Ascending aorta (tissue), 2 donors: ENCODE measurements at regions not wholly inside any gene's neighbourhood (a gene's known extent, or its start where the extent isn't known, plus 50 kb on each side); places are given as distances from the start of the nearest gene placed in this dataset.

Experiments used
- DNase-seq, 2 donors: peaks; one replicate each; pipeline ENCODE4 v3.0.0-alpha.2; 2019; ENCODE audit warnings: low spot score in 2 of 2
- H3K27ac ChIP-seq, 2 donors: fragments of 200-600 bp; sonication (generic); one replicate each; pipeline ENCODE4 v1.5.1; 2016 to 2017; ENCODE audit warnings: mild to moderate bottlenecking in 1 of 2
- H3K27me3 ChIP-seq: fragments of 200-600 bp; sonication (generic); one replicate; pipeline ENCODE4 v1.5.1; 2017
- H3K36me3 ChIP-seq, 2 donors: fragments of 200-600 bp; sonication (generic); one replicate each; pipeline ENCODE4 v1.5.1; 2016
- H3K4me1 ChIP-seq, 2 donors: fragments of 200-600 bp; sonication (generic); one replicate each; pipeline ENCODE4 v1.5.1; 2016 to 2017; ENCODE audit warnings: mild to moderate bottlenecking in 1 of 2
- H3K4me3 ChIP-seq, 2 donors: fragments of 200-600 bp; sonication (generic); one replicate each; pipeline ENCODE4 v1.5.1; 2016 to 2017; ENCODE audit warnings: mild to moderate bottlenecking in 1 of 2
- H3K9me3 ChIP-seq, 2 donors: fragments of 200-600 bp; sonication (generic); one replicate each; pipeline ENCODE4 v1.5.1; 2016
- CTCF ChIP-seq, 3 experiments: fragments of 200-600 bp in 2 of 3; fragments of 450-650 bp in 1 of 3; sonication (generic) in 2 of 3; IDR thresholded peaks; one replicate each; pipeline ENCODE4 v1.5.1; 2016 to 2019; ENCODE audit warnings: antibody characterized with exemption in 3 of 3, mild to moderate bottlenecking in 1 of 3, moderate library complexity in 1 of 3
- intact Hi-C: fragments of 100-400 bp; cut with DNase I; formaldehyde crosslinking; loops from one replicate; pipeline ENCODE4 v1.15.1; 2023

- TF ChIP-seq CTCF (IDR thresholded peaks at IDR 0.05): no peak
- no peak overlapping the region for H3K27ac ChIP-seq
- DNase-seq: no peak
- H3K9me3 ChIP-seq: no peaks in the 10 kb centered on the region
- no peaks in the 10 kb centered on the region for H3K4me1 ChIP-seq
- H3K27me3 ChIP-seq: no peaks in the 10 kb centered on the region
- no peaks in the 10 kb centered on the region for H3K36me3 ChIP-seq
- intact Hi-C loops: no loop called here
- H3K4me3 ChIP-seq: no peak overlapping the region
Measured at GRCh38 chr5:12626556-12626955, 722.3 kb upstream of the CTNND2 start.

- Histone ChIP-seq H3K9me3 (no peaks in the 10 kb centered on the region), H3K27me3 (no peaks in the 10 kb centered on the region), H3K27ac (no peak overlapping the region), H3K4me1 (no peaks in the 10 kb centered on the region), H3K36me3 (no peaks in the 10 kb centered on the region), H3K4me3 (no peak overlapping the region)
- intact Hi-C loops: no loop called here
- no peak for DNase-seq
- TF ChIP-seq CTCF (IDR thresholded peaks at IDR 0.05): no peak
Measured at GRCh38 chr5:12625667-12626263, 721.5 kb upstream of the CTNND2 start.

- no peak for DNase-seq
- no peak overlapping the region for H3K4me3 ChIP-seq
- intact Hi-C loops: no loop called here
- H3K4me1 ChIP-seq: no peaks in the 10 kb centered on the region
- H3K36me3 ChIP-seq: no peaks in the 10 kb centered on the region
- H3K9me3 ChIP-seq: no peaks in the 10 kb centered on the region
- no peak overlapping the region for H3K27ac ChIP-seq
- no peaks in the 10 kb centered on the region for H3K27me3 ChIP-seq
- no peak for TF ChIP-seq CTCF (IDR thresholded peaks at IDR 0.05)
Measured at GRCh38 chr5:12624776-12625560, 720.7 kb upstream of the CTNND2 start.

GRCh38 chr5:12623408-12623807 lies 719.2 kb upstream of the CTNND2 start:
- Histone ChIP-seq H3K4me1 (no peaks in the 10 kb centered on the region), H3K27ac (no peak overlapping the region), H3K9me3 (no peaks in the 10 kb centered on the region), H3K36me3 (no peaks in the 10 kb centered on the region), H3K27me3 (no peaks in the 10 kb centered on the region), H3K4me3 (no peak overlapping the region)
- intact Hi-C loops: no loop called here
- no peak for DNase-seq
- no peak for TF ChIP-seq CTCF (IDR thresholded peaks at IDR 0.05)

- Histone ChIP-seq H3K27ac (no peak overlapping the region), H3K27me3 (no peaks in the 10 kb centered on the region), H3K4me1 (no peaks in the 10 kb centered on the region), H3K9me3 (no peaks in the 10 kb centered on the region), H3K4me3 (no peak overlapping the region), H3K36me3 (no peaks in the 10 kb centered on the region)
- no peak for DNase-seq
- TF ChIP-seq CTCF (IDR thresholded peaks at IDR 0.05): no peak
- intact Hi-C loops: no loop called here
Measured at GRCh38 chr5:12616093-12616492, 711.8 kb upstream of the CTNND2 start.
